Effector memory CD8-positive, alpha-beta T cell (primary cell): ENCODE measurements at regions not wholly inside any gene's neighbourhood (a gene's known extent, or its start where the extent isn't known, plus 50 kb on each side); places are given as distances from the start of the nearest gene placed in this dataset.

Source experiments
- ATAC-seq: fragments of 150-1000 bp; cut with Tn5 transposase; replicated peaks from 2 replicates; pipeline ENCODE4 v1.10.0; 2021; ENCODE audit warnings: mild to moderate bottlenecking, moderate library complexity
- DNase-seq, 3 experiments: peaks; one replicate each; pipeline ENCODE4 v3.0.0; 2021
- H3K27ac Mint-ChIP-seq, 2 donors: one replicate each; pipeline ENCODE4 v1.8.0; 2022; ENCODE audit warnings: mild to moderate bottlenecking in 2 of 2, mixed read lengths in 2 of 2, moderate library complexity in 2 of 2
- H3K27me3 Mint-ChIP-seq, 2 donors: one replicate each; pipeline ENCODE4 v1.8.0; 2022; ENCODE audit warnings: mixed read lengths in 2 of 2
- H3K36me3 Mint-ChIP-seq: one replicate; pipeline ENCODE4 v1.8.0; 2022; ENCODE audit warnings: mild to moderate bottlenecking, moderate library complexity, mixed read lengths; ENCODE audit not compliant: insufficient read depth
- H3K4me1 Mint-ChIP-seq, 2 donors: one replicate each; pipeline ENCODE4 v1.8.0; 2022; ENCODE audit warnings: low read depth in 2 of 2, mixed read lengths in 2 of 2
- H3K4me3 Mint-ChIP-seq, 2 donors: one replicate each; pipeline ENCODE4 v1.8.0; 2022; ENCODE audit warnings: mild to moderate bottlenecking in 2 of 2, mixed read lengths in 2 of 2, moderate library complexity in 2 of 2
- H3K9me3 Mint-ChIP-seq, 2 donors: one replicate each; pipeline ENCODE4 v1.8.0; 2022; ENCODE audit warnings: mixed read lengths in 2 of 2

DNA sequence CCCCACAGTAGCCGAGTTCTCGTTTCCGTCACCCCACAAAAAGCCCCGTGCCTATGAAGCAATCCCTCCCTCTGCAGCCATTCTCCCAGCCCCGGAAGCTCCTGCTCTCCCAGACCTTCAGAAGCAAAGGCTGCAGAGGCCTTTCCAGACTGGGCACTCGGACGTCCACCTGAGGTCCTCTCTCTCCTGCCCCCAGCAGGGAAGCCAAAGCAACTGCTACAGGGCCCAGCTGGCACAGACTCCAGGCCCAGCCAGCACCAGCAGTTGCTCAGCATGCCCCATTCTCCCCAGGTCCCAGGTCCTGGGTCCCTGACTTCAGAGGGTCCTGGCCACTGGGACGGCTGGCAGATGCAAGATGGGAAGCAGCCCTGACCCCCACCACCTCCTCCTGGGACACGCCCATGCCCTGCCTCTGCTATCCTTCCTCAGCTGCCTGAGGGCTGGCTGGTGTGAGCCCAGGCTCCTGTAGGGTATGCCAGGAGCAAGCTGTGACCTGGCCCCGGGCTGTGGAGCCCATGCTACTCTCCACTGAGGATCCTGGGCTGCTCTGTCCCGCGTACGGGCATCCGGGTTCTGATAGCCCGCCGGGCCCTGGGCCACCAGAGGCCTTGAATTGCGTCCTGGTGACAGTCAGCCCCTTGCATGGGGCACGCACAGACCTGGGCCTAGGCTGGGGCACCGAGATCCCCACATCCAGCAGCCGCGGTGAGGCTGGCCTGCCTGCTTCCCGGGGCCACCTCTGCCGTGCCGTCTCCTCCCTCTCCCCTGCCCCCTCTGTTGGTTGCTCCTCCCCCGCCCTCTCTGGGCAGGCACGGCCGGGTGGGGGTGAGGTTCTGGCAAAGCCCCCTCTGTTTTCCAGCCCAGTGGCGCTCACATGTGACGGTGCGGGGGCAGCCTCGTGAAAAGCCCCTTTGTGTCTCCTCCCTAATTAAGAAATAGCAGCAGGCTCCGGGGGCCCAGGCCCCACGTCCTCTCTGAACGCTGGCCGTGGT lies 1310.3 kb downstream of the BRD1 start:
- no peak overlapping the region for H3K4me3 Mint-ChIP-seq
- H3K9me3 Mint-ChIP-seq: no peaks in the 10 kb centered on the region
- no peaks in the 10 kb centered on the region for H3K4me1 Mint-ChIP-seq
- ATAC-seq (no peak), DNase-seq (no peak)
- H3K27ac Mint-ChIP-seq: no peak overlapping the region
- H3K36me3 Mint-ChIP-seq: no peaks in the 10 kb centered on the region
- peaks cover 0 to 23% of the 10 kb centered on the region in 2 donors for H3K27me3 Mint-ChIP-seq

GRCh38 chr22:48516571-48516970 lies 1311.1 kb downstream of the BRD1 start:
- H3K27ac Mint-ChIP-seq: no peak overlapping the region
- H3K27me3 Mint-ChIP-seq: peaks cover 0 to 23% of the 10 kb centered on the region in 2 donors
- no peaks in the 10 kb centered on the region for H3K4me1 Mint-ChIP-seq
- H3K36me3 Mint-ChIP-seq: no peaks in the 10 kb centered on the region
- no peak for ATAC-seq
- no peaks in the 10 kb centered on the region for H3K9me3 Mint-ChIP-seq
- no peak overlapping the region for H3K4me3 Mint-ChIP-seq
- no peak for DNase-seq

DNA sequence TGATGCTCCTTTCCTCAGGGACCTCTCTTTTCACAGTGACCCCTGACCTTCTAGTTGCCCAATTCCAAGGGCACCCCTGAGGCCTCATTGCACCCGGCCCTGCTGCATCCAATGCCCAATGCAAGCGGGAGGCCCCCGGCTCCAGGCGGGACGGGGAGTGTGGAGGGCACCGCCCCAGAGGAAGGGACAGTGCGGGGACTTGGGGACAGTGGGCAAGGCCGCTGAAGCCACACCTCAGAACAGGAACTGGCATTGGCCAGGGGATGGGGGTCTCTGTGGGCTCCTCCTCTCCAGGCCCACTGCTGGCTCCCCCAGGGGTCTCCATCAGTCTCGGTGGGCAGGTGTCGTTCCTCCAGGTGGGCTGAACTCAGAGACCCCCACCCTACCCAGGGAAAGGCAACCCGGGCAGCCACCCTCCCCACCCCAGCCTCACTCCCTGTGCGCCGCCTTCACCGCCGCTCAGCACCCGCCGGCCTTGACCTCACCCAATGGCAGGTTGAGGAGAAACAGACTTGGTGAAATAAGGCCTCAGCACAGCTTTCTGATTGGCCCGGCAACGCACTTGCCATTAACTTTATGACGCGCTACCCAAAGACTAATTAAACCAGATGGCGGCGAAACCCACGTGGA lies 1312.0 kb downstream of the BRD1 start:
- Mint-ChIP-seq H3K27ac (no peak overlapping the region), H3K4me3 (no peak overlapping the region), H3K27me3 (peaks cover 0 to 22% of the 10 kb centered on the region in 2 donors), H3K9me3 (no peaks in the 10 kb centered on the region), H3K4me1 (no peaks in the 10 kb centered on the region), H3K36me3 (no peaks in the 10 kb centered on the region)
- DNase-seq (no peak), ATAC-seq (no peak)

- H3K27me3 Mint-ChIP-seq: peaks cover 0 to 14% of the 10 kb centered on the region in 2 donors
- H3K4me1 Mint-ChIP-seq: no peaks in the 10 kb centered on the region
- DNase-seq (no peak), ATAC-seq (no peak)
- no peaks in the 10 kb centered on the region for H3K9me3 Mint-ChIP-seq
- H3K27ac Mint-ChIP-seq: no peak overlapping the region
- no peak overlapping the region for H3K4me3 Mint-ChIP-seq
- H3K36me3 Mint-ChIP-seq: no peaks in the 10 kb centered on the region
Observed at GRCh38 chr22:48513929-48514328, 1313.7 kb downstream of the BRD1 start.

- no peak overlapping the region for H3K27ac Mint-ChIP-seq
- ATAC-seq (no peak), DNase-seq (no peak)
- no peaks in the 10 kb centered on the region for H3K4me1 Mint-ChIP-seq
- H3K27me3 Mint-ChIP-seq: peaks cover 0 to 15% of the 10 kb centered on the region in 2 donors
- no peaks in the 10 kb centered on the region for H3K9me3 Mint-ChIP-seq
- no peak overlapping the region for H3K4me3 Mint-ChIP-seq
- no peaks in the 10 kb centered on the region for H3K36me3 Mint-ChIP-seq
Observed at GRCh38 chr22:48513446-48513845, 1314.2 kb downstream of the BRD1 start.

- no peak overlapping the region for H3K4me3 Mint-ChIP-seq
- H3K27me3 Mint-ChIP-seq: peaks cover 3 to 24% of the 10 kb centered on the region in 2 donors
- H3K36me3 Mint-ChIP-seq: no peaks in the 10 kb centered on the region
- H3K9me3 Mint-ChIP-seq: no peaks in the 10 kb centered on the region
- H3K4me1 Mint-ChIP-seq: no peaks in the 10 kb centered on the region
- DNase-seq (no peak), ATAC-seq (no peak)
- no peak overlapping the region for H3K27ac Mint-ChIP-seq
Observed at GRCh38 chr22:48511781-48512327, 1315.8 kb downstream of the BRD1 start.

GRCh38 chr22:48511211-48511610 lies 1316.5 kb downstream of the BRD1 start:
- H3K4me1 Mint-ChIP-seq: no peaks in the 10 kb centered on the region
- H3K27ac Mint-ChIP-seq: no peak overlapping the region
- no peaks in the 10 kb centered on the region for H3K9me3 Mint-ChIP-seq
- H3K4me3 Mint-ChIP-seq: no peak overlapping the region
- peaks cover 10 to 30% of the 10 kb centered on the region in 2 donors for H3K27me3 Mint-ChIP-seq
- ATAC-seq (no peak), DNase-seq (no peak)
- H3K36me3 Mint-ChIP-seq: no peaks in the 10 kb centered on the region

- no peak overlapping the region for H3K4me3 Mint-ChIP-seq
- H3K36me3 Mint-ChIP-seq: no peaks in the 10 kb centered on the region
- ATAC-seq (no peak), DNase-seq (no peak)
- no peaks in the 10 kb centered on the region for H3K9me3 Mint-ChIP-seq
- no peaks in the 10 kb centered on the region for H3K4me1 Mint-ChIP-seq
- H3K27ac Mint-ChIP-seq: no peak overlapping the region
- peaks cover 13 to 36% of the 10 kb centered on the region in 2 donors for H3K27me3 Mint-ChIP-seq
Observed at GRCh38 chr22:48510599-48510998, 1317.1 kb downstream of the BRD1 start.

- Mint-ChIP-seq H3K9me3 (no peaks in the 10 kb centered on the region), H3K4me1 (no peaks in the 10 kb centered on the region), H3K36me3 (no peaks in the 10 kb centered on the region), H3K27ac (no peak overlapping the region), H3K4me3 (no peak overlapping the region), H3K27me3 (peaks cover 13 to 63% of the 10 kb centered on the region in 2 donors)
- no peak for DNase-seq
- no peak for ATAC-seq
Observed at GRCh38 chr22:48507595-48508350, 1319.9 kb downstream of the BRD1 start.

DNA sequence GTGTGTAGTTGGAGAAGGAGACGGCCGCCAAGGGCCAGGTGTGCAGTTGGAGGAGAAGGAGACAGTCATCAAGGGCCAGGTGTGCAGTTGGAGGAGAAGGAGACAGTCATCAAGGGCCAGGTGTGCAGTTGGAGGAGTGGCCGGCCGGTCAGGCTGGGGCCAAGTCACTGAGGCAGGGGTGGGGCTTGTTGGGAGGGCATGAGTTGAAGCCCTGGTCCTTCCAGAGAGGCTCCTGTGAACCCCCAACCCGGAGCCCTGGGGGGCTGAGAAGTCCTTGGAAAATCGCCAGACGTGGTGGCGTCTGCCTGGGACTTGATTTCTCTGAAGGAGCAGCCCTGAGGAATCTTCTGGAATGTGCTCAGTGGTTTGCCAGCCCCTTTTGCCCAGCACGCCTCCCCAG lies 1320.5 kb downstream of the BRD1 start:
- no peaks in the 10 kb centered on the region for H3K9me3 Mint-ChIP-seq
- no peaks in the 10 kb centered on the region for H3K36me3 Mint-ChIP-seq
- ATAC-seq: no peak
- H3K4me1 Mint-ChIP-seq: no peaks in the 10 kb centered on the region
- H3K27ac Mint-ChIP-seq: no peak overlapping the region
- H3K27me3 Mint-ChIP-seq: peaks cover 13 to 69% of the 10 kb centered on the region in 2 donors
- DNase-seq: no peak
- H3K4me3 Mint-ChIP-seq: no peak overlapping the region

DNA sequence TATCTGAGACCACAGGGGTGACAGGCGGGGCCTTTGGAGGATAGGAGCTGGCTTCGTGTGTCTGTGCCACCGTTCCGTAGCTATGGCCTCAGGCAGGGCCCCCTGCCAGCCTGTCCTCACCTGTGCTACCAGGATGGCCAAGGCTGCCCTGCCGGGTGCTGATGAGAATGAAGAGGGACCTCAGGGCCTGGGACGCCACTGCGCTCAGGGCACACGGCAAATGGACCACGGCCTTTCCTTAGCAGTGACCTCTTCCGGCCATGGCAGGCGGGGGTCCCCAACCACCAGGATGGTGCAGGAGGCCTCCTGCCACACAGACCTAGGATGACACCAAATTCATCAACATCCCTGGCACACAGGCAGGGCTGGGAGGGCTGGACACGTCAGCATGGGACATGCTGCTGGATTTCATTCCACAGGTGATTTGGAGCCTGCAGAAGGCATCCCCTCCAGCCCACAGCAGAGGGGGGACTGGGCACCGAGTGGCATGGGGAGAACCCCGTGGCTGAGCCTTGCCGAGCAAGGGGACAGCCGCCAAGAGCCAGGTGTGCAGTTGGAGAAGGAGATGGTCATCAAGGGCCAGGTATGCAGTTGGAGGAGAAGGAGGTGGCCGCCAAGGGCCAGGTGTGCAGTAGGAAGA lies 1321.0 kb downstream of the BRD1 start:
- no peaks in the 10 kb centered on the region for H3K36me3 Mint-ChIP-seq
- no peak for ATAC-seq
- H3K9me3 Mint-ChIP-seq: no peaks in the 10 kb centered on the region
- no peak for DNase-seq
- H3K4me1 Mint-ChIP-seq: no peaks in the 10 kb centered on the region
- peaks cover 13 to 70% of the 10 kb centered on the region in 2 donors for H3K27me3 Mint-ChIP-seq
- no peak overlapping the region for H3K27ac Mint-ChIP-seq
- no peak overlapping the region for H3K4me3 Mint-ChIP-seq

GRCh38 chr22:48505891-48506290 lies 1321.8 kb downstream of the BRD1 start:
- H3K27ac Mint-ChIP-seq: no peak overlapping the region

More at GRCh38 chr22:48505891-48506290, 1321.8 kb downstream of the BRD1 start:
- Mint-ChIP-seq H3K36me3 (no peaks in the 10 kb centered on the region), H3K4me1 (no peaks in the 10 kb centered on the region), H3K27me3 (peaks cover 13 to 70% of the 10 kb centered on the region in 2 donors), H3K4me3 (no peak overlapping the region), H3K9me3 (no peaks in the 10 kb centered on the region)
- ATAC-seq: no peak
- no peak for DNase-seq
